Cardiac muscle cell (in vitro differentiated cells and primary cell): ENCODE measurements at regions not wholly inside any gene's neighbourhood (a gene's known extent, or its start where the extent isn't known, plus 50 kb on each side); places are given as distances from the start of the nearest gene placed in this dataset.
"Not testable (repeated sequence)": the region's sequence is repeated elsewhere in the genome, so short reads cannot be mapped to it uniquely, and the experiment has no call there.

ENCODE experiments used
- DNase-seq, 2 donors: peaks; one replicate each; pipeline versions ENCODE4 v3.0.0 to v3.0.0-alpha.2; 2010 to 2017; ENCODE audit warnings: low read depth in 1 of 2, low spot score in 1 of 2
- H3K27ac ChIP-seq: fragments of 200-600 bp; sonication (generic); 2 replicates; pipeline ENCODE4 v1.5.1; 2016
- H3K27me3 ChIP-seq: fragments of 200-600 bp; sonication (generic); 2 replicates; pipeline ENCODE4 v1.6.0; 2016; ENCODE audit warnings: control low read depth
- H3K36me3 ChIP-seq: fragments of 200-600 bp; sonication (generic); 2 replicates; pipeline ENCODE4 v1.5.1; 2016; ENCODE audit warnings: control low read depth
- H3K4me1 ChIP-seq: fragments of 200-600 bp; sonication (generic); 2 replicates; pipeline ENCODE4 v1.8.1; 2017; ENCODE audit warnings: low read depth, mild to moderate bottlenecking, mixed run types
- H3K4me3 ChIP-seq: fragments of 200-600 bp; sonication (generic); 2 replicates; pipeline ENCODE4 v1.5.1; 2016; ENCODE audit warnings: mild to moderate bottlenecking
- H3K9me3 ChIP-seq: fragments of 200-600 bp; sonication (generic); 2 replicates; pipeline ENCODE4 v1.5.1; 2017; ENCODE audit warnings: low read depth, mild to moderate bottlenecking, control low read depth
- CTCF ChIP-seq: IDR thresholded peaks from 2 replicates; pipeline ENCODE4 v1.5.1; 2012; ENCODE audit warnings: low read depth, mild to moderate bottlenecking, low read length

GRCh38 chr11:57904376-57904775 lies 119.3 kb upstream of the OR9Q1 start:
- DNase-seq, result no peak
- Histone ChIP-seq H3K27me3 (no peaks in the 10 kb centered on the region), H3K36me3 (no peaks in the 10 kb centered on the region), H3K9me3 (no peaks in the 10 kb centered on the region), H3K4me3 (no peak overlapping the region), H3K27ac (no peak overlapping the region), H3K4me1 (no peaks in the 10 kb centered on the region)
- TF ChIP-seq CTCF, result no peak

- Histone ChIP-seq H3K27me3 (no peaks in the 10 kb centered on the region), H3K27ac (no peak overlapping the region), H3K4me1 (no peaks in the 10 kb centered on the region), H3K9me3 (no peaks in the 10 kb centered on the region), H3K36me3 (no peaks in the 10 kb centered on the region), H3K4me3 (no peak overlapping the region)
- no peak for DNase-seq
- no peak for TF ChIP-seq CTCF
These were observed 118.2 kb upstream of the OR9Q1 start for GRCh38 chr11:57905439-57905838.

- not testable (repeated sequence) for H3K27me3 ChIP-seq, H3K27ac ChIP-seq, DNase-seq, H3K4me3 ChIP-seq, H3K36me3 ChIP-seq, H3K4me1 ChIP-seq, H3K9me3 ChIP-seq
These were observed 115.3 kb upstream of the OR9Q1 start for GRCh38 chr11:57908399-57908798.

- H3K27ac ChIP-seq, H3K36me3 ChIP-seq, H3K4me1 ChIP-seq, DNase-seq, H3K27me3 ChIP-seq, H3K4me3 ChIP-seq, H3K9me3 ChIP-seq: not testable (repeated sequence)
These were observed 112.2 kb upstream of the OR9Q1 start for GRCh38 chr11:57911522-57911921.

- no peak for TF ChIP-seq CTCF
- Histone ChIP-seq H3K9me3 (no peaks in the 10 kb centered on the region), H3K4me1 (no peaks in the 10 kb centered on the region), H3K27ac (no peak overlapping the region), H3K36me3 (no peaks in the 10 kb centered on the region), H3K27me3 (no peaks in the 10 kb centered on the region), H3K4me3 (no peak overlapping the region)
- DNase-seq, result no peak
These were observed 109.7 kb upstream of the OR9Q1 start for GRCh38 chr11:57913715-57914704.

GRCh38 chr11:57917632-57918031 lies 106.0 kb upstream of the OR9Q1 start:
- Histone ChIP-seq H3K9me3 (no peaks in the 10 kb centered on the region), H3K27me3 (no peaks in the 10 kb centered on the region), H3K4me1 (no peaks in the 10 kb centered on the region), H3K36me3 (no peaks in the 10 kb centered on the region), H3K4me3 (no peak overlapping the region), H3K27ac (no peak overlapping the region)
- no peak for TF ChIP-seq CTCF
- DNase-seq, result no peak
